Bronchial epithelial cell (primary cell): ENCODE measurements at regions not wholly inside any gene's neighbourhood (a gene's known extent, or its start where the extent isn't known, plus 50 kb on each side); places are given as distances from the start of the nearest gene placed in this dataset.

ENCODE experiments used
- DNase-seq: peaks from one replicate; pipeline ENCODE4 v3.0.0-alpha.2; 2010; ENCODE audit warnings: low read depth
- FAIRE-seq: peaks from 2 replicates; lab custom pipeline; 2011; peaks lifted over from hg19 to GRCh38; lab: Jason Lieb, UNC
- H3K27me3 ChIP-seq: 2 replicates; pipeline ENCODE4 v1.5.1; 2011; ENCODE audit warnings: low read length; ENCODE audit not compliant: control insufficient read depth, insufficient read depth
- H3K36me3 ChIP-seq: 2 replicates; pipeline ENCODE4 v1.5.1; 2011; ENCODE audit warnings: low read length; ENCODE audit not compliant: control insufficient read depth, insufficient read depth
- H3K4me3 ChIP-seq: 2 replicates; pipeline ENCODE4 v1.5.1; 2011; ENCODE audit warnings: mild to moderate bottlenecking, low read depth, low read length, control low read depth
- CTCF ChIP-seq: IDR thresholded peaks from 2 replicates; pipeline ENCODE4 v1.5.1; 2011; ENCODE audit warnings: mild to moderate bottlenecking, moderate library complexity, low read length, control low read depth, inconsistent platforms; ENCODE audit not compliant: insufficient read depth, severe bottlenecking

GRCh38 chr6:53999088-53999755 is 112.0 kb upstream of the MLIP start:
- Histone ChIP-seq H3K36me3 (no peaks in the 10 kb centered on the region), H3K27me3 (no peaks in the 10 kb centered on the region), H3K4me3 (no peak overlapping the region)
- FAIRE-seq (no peak), DNase-seq (no peak)
- TF ChIP-seq CTCF = no peak

GRCh38 chr6:54002116-54002515 is 109.1 kb upstream of the MLIP start:
- no peak for TF ChIP-seq CTCF
- no peak for FAIRE-seq
- DNase-seq = peak; percentile 37

GRCh38 chr6:54003316-54003715 is 107.9 kb upstream of the MLIP start:
- DNase-seq (no peak), FAIRE-seq (no peak)
- no peaks in the 10 kb centered on the region for H3K36me3 ChIP-seq
- no peak overlapping the region for H3K4me3 ChIP-seq
- TF ChIP-seq CTCF = no peak
- H3K27me3 ChIP-seq = no peaks in the 10 kb centered on the region

More at GRCh38 chr6:54002116-54002515, 109.1 kb upstream of the MLIP start:
- Histone ChIP-seq H3K36me3 (no peaks in the 10 kb centered on the region), H3K27me3 (no peaks in the 10 kb centered on the region), H3K4me3 (no peak overlapping the region)

GRCh38 chr6:54008589-54008988 is 102.7 kb upstream of the MLIP start:
- TF ChIP-seq CTCF = no peak
- no peak for FAIRE-seq
- Histone ChIP-seq H3K27me3 (no peaks in the 10 kb centered on the region), H3K36me3 (no peaks in the 10 kb centered on the region), H3K4me3 (no peak overlapping the region)
- DNase-seq = no peak

GRCh38 chr6:54009052-54009654 is 102.1 kb upstream of the MLIP start:
- peak; percentile 40 for FAIRE-seq
- Histone ChIP-seq H3K27me3 (no peaks in the 10 kb centered on the region), H3K36me3 (no peaks in the 10 kb centered on the region), H3K4me3 (no peak overlapping the region)
- DNase-seq = no peak
- TF ChIP-seq CTCF = no peak
